B cell (primary cell): ENCODE measurements at regions not wholly inside any gene's neighbourhood (a gene's known extent, or its start where the extent isn't known, plus 50 kb on each side); places are given as distances from the start of the nearest gene placed in this dataset.

Source experiments
- ATAC-seq: fragments of 200-7000 bp; cut with Tn5 transposase; one replicate; pipeline ENCODE4 v1.10.0; 2021; ENCODE audit warnings: low read depth, mild to moderate bottlenecking, moderate number of reproducible peaks, moderate library complexity
- CTCF ChIA-PET: fragments of 350-600 bp; sonication (Branson Sonifier 250); formaldehyde crosslinking; loops from one replicate; lab custom pipeline; 2021; ENCODE audit warnings: antibody characterized with exemption, inconsistent platforms; lab: Charles Lee
- POLR2A ChIA-PET: fragments of 350-600 bp; sonication (Branson Sonifier 250); formaldehyde crosslinking; loops from one replicate; lab custom pipeline; 2021; ENCODE audit warnings: antibody characterized with exemption; lab: Charles Lee
- DNase-seq: peaks from one replicate; pipeline ENCODE4 v3.0.0; 2013
- H2AFZ ChIP-seq: 2 replicates; pipeline ENCODE4 v1.6.1; 2012; ENCODE audit warnings: mild to moderate bottlenecking, low read depth, low read length; ENCODE audit not compliant: insufficient read depth, poor library complexity, severe bottlenecking
- H3K27ac ChIP-seq, 2 donors: 1 replicate in 1 of 2; 2 replicates in 1 of 2; pipeline ENCODE4 v1.5.1; 2012 to 2013; ENCODE audit warnings: low read length in 2 of 2, mild to moderate bottlenecking in 2 of 2, moderate library complexity in 1 of 2
- H3K27me3 ChIP-seq, 4 experiments: fragments of 200-600 bp in 1 of 4; sonication (generic) in 1 of 4; replicated peaks in 1 of 4; 1 replicate in 2 of 4; 2 replicates in 2 of 4; pipeline versions ENCODE4 v1.6.1 to v1.7.0; 2013 to 2016; ENCODE audit warnings: low read length in 3 of 4, mild to moderate bottlenecking in 2 of 4, mixed read lengths in 1 of 4, moderate library complexity in 1 of 4; ENCODE audit not compliant: insufficient read depth in 4 of 4, control insufficient read depth in 3 of 4; ENCODE audit errors: control extremely low read depth in 1 of 4
- H3K36me3 ChIP-seq, 2 experiments: replicated peaks in 1 of 2; 1 replicate in 1 of 2; 2 replicates in 1 of 2; pipeline versions ENCODE4 v1.6.1 to v1.7.1; 2013; ENCODE audit warnings: low read length in 1 of 2; ENCODE audit not compliant: insufficient read depth in 2 of 2, control insufficient read depth in 1 of 2; ENCODE audit errors: control extremely low read depth in 1 of 2, extremely low read depth in 1 of 2
- H3K4me1 ChIP-seq, 2 donors: fragments of 200-600 bp in 1 of 2; sonication (generic) in 1 of 2; 1 replicate in 1 of 2; 2 replicates in 1 of 2; pipeline versions ENCODE4 v1.5.1 to v1.6.1; 2013 to 2017; ENCODE audit warnings: low read length in 2 of 2; ENCODE audit not compliant: control insufficient read depth in 2 of 2, insufficient read depth in 2 of 2
- H3K4me2 ChIP-seq: replicated peaks from 2 replicates; pipeline ENCODE3; 2012; ENCODE audit warnings: mild to moderate bottlenecking, low read depth, low read length; ENCODE audit not compliant: poor library complexity, severe bottlenecking
- H3K4me3 ChIP-seq, 5 experiments: fragments of 200-600 bp in 1 of 5; sonication (generic) in 1 of 5; 1 replicate in 3 of 5; 2 replicates in 2 of 5; pipeline versions ENCODE4 v1.5.1 to v1.7.0; 2011 to 2016; ENCODE audit warnings: low read length in 4 of 5, mild to moderate bottlenecking in 4 of 5, low read depth in 2 of 5, control low read depth in 1 of 5, moderate library complexity in 1 of 5; ENCODE audit not compliant: insufficient read depth in 1 of 5; ENCODE audit errors: control extremely low read depth in 1 of 5, extremely low read depth in 1 of 5
- H3K79me2 ChIP-seq: fragments of 200-600 bp; sonication (generic); one replicate; pipeline ENCODE4 v1.6.0; 2016; ENCODE audit warnings: low read length; ENCODE audit not compliant: control insufficient read depth, insufficient read depth
- H3K9ac ChIP-seq: fragments of 200-600 bp; sonication (generic); 2 replicates; pipeline ENCODE4 v1.6.1; 2017; ENCODE audit warnings: mild to moderate bottlenecking, low read length, moderate library complexity
- H3K9me3 ChIP-seq, 3 donors: one replicate each; pipeline versions ENCODE4 v1.6.1 to v1.7.1; 2013; ENCODE audit warnings: low read length in 2 of 3; ENCODE audit not compliant: control insufficient read depth in 2 of 3, insufficient read depth in 1 of 3; ENCODE audit errors: control extremely low read depth in 1 of 3
- H4K20me1 ChIP-seq: 2 replicates; pipeline ENCODE4 v1.6.0; 2012; ENCODE audit warnings: mild to moderate bottlenecking, low read length; ENCODE audit not compliant: insufficient read depth, control insufficient read depth, poor library complexity, severe bottlenecking
- H3K27ac Mint-ChIP-seq: one replicate; pipeline ENCODE4 v1.8.0; 2021; ENCODE audit warnings: mixed read lengths
- H3K27me3 Mint-ChIP-seq: one replicate; pipeline ENCODE4 v1.8.0; 2021; ENCODE audit warnings: mixed read lengths
- H3K4me1 Mint-ChIP-seq: one replicate; pipeline ENCODE4 v1.8.0; 2021; ENCODE audit warnings: mixed read lengths
- H3K4me3 Mint-ChIP-seq: one replicate; pipeline ENCODE4 v1.8.0; 2021; ENCODE audit warnings: mixed read lengths
- H3K9me3 Mint-ChIP-seq: one replicate; pipeline ENCODE4 v1.8.0; 2022; ENCODE audit warnings: mixed read lengths; ENCODE audit not compliant: insufficient read depth
- CTCF ChIP-seq: fragments of 200-600 bp; IDR thresholded peaks from one replicate; pipeline ENCODE4 v1.8.0; 2022; ENCODE audit warnings: antibody characterized with exemption, mild to moderate bottlenecking
- EZH2 ChIP-seq: IDR thresholded peaks from 2 replicates; pipeline ENCODE4 v1.6.1; 2012; ENCODE audit warnings: borderline replicate concordance, low read depth, mild to moderate bottlenecking, moderate library complexity, low read length; ENCODE audit not compliant: insufficient read depth, poor library complexity, severe bottlenecking
- WGBS: methylation state at CpG from one replicate; pipeline ENCODE4 v1.1.5; 2013; ENCODE audit warnings: missing lambda C conversion rate; ENCODE audit not compliant: insufficient coverage; 5-methylcytosine and 5-hydroxymethylcytosine counted together
- intact Hi-C: fragments of 100-400 bp; cut with micrococcal nuclease; formaldehyde crosslinking; loops from one replicate; pipeline ENCODE4 v1.10.0; 2022

GRCh38 chr3:59605318-59605717, 555.5 kb upstream of the CFAP20DC start:
- Mint-ChIP-seq H3K4me3 (no peak overlapping the region), H3K4me1 (no peaks in the 10 kb centered on the region), H3K27ac (no peak overlapping the region), H3K27me3 (peaks cover 16% of the 10 kb centered on the region), H3K9me3 (no peaks in the 10 kb centered on the region)
- H3K4me2 ChIP-seq = no peak overlapping the region
- no peak overlapping the region for H3K27ac ChIP-seq
- H2AFZ ChIP-seq = no peak overlapping the region
- H3K9ac ChIP-seq = no peak overlapping the region
- POLR2A ChIA-PET = no interaction called here
- H3K4me3 ChIP-seq = no peak overlapping the region
- 80% methylated on average over 1 of the region's 1 CpG for WGBS
- no peak for ATAC-seq
- H3K36me3 ChIP-seq = no peaks in the 10 kb centered on the region
- H3K9me3 ChIP-seq = no peaks in the 10 kb centered on the region
- no peaks in the 10 kb centered on the region for H3K79me2 ChIP-seq
- no peaks in the 10 kb centered on the region for H3K27me3 ChIP-seq
- no peaks in the 10 kb centered on the region for H3K4me1 ChIP-seq
- intact Hi-C loops = no loop called here
- H4K20me1 ChIP-seq = no peaks in the 10 kb centered on the region
- DNase-seq = no peak
- CTCF ChIA-PET = no interaction called here
- no peak for TF ChIP-seq CTCF

- H3K27ac Mint-ChIP-seq = no peak overlapping the region
- WGBS = no CpG with 5 or more reads among the region's 1 CpG
- no peak overlapping the region for H3K9ac ChIP-seq
- no peak for ATAC-seq
- H3K9me3 ChIP-seq = no peaks in the 10 kb centered on the region
- H3K4me3 Mint-ChIP-seq = no peak overlapping the region
- DNase-seq = no peak
- H4K20me1 ChIP-seq = no peaks in the 10 kb centered on the region
- ChIA-PET POLR2A (no interaction called here), CTCF (no interaction called here)
- H3K4me1 ChIP-seq = no peaks in the 10 kb centered on the region
- intact Hi-C loops = no loop called here
- no peak overlapping the region for H2AFZ ChIP-seq
- no peak overlapping the region for H3K4me3 ChIP-seq
- H3K4me1 Mint-ChIP-seq = no peaks in the 10 kb centered on the region
- H3K27ac ChIP-seq = no peak overlapping the region
- H3K9me3 Mint-ChIP-seq = no peaks in the 10 kb centered on the region
- no peaks in the 10 kb centered on the region for H3K36me3 ChIP-seq
- H3K27me3 ChIP-seq = no peaks in the 10 kb centered on the region
- no peaks in the 10 kb centered on the region for H3K79me2 ChIP-seq
- H3K4me2 ChIP-seq = no peak overlapping the region
- peaks cover 16% of the 10 kb centered on the region for H3K27me3 Mint-ChIP-seq
- TF ChIP-seq CTCF = no peak
- no peak for TF ChIP-seq EZH2
These were observed 551.7 kb upstream of the CFAP20DC start for GRCh38 chr3:59601486-59601885.
